ENCODE measurements at regions not wholly inside any gene's neighbourhood (a gene's known extent, or its start where the extent isn't known, plus 50 kb on each side); places are given as distances from the start of the nearest gene placed in this dataset.

DNA sequence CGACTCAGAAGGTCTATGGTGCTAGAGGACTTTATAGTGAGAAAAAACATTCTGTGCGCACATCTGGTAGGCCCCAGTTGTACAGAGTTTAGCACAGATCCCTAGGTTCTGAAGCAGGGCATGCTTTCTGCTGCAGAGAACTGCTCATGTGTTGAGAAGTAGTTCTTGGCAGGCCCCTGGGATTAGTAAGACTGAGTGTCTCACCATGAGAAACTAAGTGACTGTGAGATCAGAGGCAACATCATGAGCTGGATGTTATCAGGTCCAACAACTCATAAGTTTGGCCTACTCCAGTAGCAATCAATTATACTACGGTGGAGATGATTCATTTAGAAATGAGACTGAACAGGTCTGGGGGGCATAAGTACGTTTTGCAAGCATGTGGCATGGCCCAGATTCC, 507.4 kb upstream of the KLF12 start (continued):
- TF ChIP-seq, protein P1, sequence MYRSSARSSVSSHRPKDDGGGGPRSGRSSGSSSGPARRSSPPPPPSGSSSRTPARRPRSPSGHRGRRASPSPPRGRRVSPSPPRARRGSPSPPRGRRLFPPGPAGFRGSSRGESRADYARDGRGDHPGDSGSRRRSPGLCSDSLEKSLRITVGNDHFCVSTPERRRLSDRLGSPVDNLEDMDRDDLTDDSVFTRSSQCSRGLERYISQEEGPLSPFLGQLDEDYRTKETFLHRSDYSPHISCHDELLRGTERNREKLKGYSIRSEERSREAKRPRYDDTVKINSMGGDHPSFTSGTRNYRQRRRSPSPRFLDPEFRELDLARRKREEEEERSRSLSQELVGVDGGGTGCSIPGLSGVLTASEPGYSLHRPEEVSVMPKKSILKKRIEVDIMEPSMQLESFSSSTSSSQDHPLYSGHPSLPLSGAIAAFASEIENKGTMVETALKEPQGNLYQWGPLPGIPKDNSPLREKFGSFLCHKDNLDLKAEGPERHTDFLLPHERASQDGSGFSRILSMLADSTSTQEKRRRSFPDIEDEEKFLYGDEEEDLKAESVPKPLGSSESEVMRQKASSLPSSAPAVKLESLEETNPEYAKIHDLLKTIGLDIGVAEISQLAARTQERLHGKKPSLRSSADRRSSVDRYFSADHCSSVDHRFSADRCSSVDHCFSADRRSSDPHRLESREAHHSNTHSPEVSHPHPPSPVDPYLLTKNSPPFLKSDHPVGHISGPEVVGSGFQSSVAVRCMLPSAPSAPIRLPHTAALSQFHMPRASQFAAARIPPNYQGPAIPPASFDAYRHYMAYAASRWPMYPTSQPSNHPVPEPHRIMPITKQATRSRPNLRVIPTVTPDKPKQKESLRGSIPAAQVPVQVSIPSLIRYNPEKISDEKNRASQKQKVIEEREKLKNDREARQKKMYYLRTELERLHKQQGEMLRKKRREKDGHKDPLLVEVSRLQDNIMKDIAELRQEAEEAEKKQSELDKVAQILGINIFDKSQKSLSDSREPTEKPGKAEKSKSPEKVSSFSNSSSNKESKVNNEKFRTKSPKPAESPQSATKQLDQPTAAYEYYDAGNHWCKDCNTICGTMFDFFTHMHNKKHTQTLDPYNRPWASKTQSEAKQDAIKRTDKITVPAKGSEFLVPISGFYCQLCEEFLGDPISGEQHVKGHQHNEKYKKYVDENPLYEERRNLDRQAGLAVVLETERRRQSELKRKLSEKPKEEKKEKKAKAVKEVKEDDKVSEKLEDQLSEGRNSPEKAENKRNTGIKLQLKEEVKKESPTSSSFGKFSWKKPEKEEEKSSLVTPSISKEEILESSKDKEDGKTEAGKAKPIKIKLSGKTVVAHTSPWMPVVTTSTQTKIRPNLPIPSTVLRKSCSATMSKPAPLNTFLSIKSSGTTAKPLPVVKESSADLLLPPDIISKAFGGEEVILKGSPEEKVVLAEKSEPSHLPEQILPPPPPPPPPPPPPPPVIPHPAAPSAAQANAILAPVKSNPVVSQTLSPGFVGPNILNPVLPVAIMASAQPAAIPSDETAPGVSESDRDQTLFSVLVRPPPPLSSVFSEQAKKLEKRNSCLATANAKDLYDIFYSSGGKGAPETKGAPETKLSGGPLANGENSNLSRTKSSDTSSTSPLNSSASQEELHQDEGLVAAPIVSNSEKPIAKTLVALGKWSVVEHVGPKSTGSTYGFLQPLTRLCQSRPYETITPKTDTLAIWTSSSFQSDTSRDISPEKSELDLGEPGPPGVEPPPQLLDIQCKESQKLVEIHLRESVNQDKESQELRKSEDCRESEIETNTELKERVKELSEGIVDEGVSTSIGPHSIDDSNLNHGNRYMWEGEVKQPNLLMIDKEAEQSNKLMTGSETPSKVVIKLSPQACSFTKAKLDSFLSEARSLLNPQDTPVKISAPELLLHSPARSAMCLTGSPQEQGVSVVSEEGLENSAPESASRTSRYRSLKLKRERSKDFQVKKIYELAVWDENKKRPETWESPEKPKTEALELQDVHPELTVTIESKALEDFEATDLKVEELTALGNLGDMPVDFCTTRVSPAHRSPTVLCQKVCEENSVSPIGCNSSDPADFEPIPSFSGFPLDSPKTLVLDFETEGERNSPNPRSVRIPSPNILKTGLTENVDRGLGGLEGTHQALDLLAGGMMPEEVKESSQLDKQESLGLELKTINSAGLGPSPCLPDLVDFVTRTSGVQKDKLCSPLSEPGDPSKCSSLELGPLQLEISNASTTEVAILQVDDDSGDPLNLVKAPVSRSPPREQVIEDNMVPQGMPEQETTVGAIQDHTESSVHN (IDR thresholded peaks at IDR 0.05; ENCODE audit: borderline replicate concordance in 1 of 2, low read depth in 1 of 2): no peak
- TF ChIP-seq HNRNPK (IDR thresholded peaks at IDR 0.05; ENCODE audit: low read depth, low read length, poor library complexity, severe bottlenecking) (no peak), MAZ (CRISPR knock-in tag; conservative IDR thresholded peaks at IDR 0.05 in 1 of 2, IDR thresholded peaks at IDR 0.05 in 1 of 2) (no peak), MGA (IDR thresholded peaks at IDR 0.05) (no peak), ARID3A (IDR thresholded peaks at IDR 0.05; ENCODE audit: borderline replicate concordance, low read depth, low read length) (no peak)

Measured in K562 (cell line).